Fibroblast of lung (primary cell): ENCODE measurements at regions not wholly inside any gene's neighbourhood (a gene's known extent, or its start where the extent isn't known, plus 50 kb on each side); places are given as distances from the start of the nearest gene placed in this dataset.
A peak's percentile ranks its signal among the peaks of the same experiment; 100 is the strongest.

Source experiments
- DNase-seq, 2 donors: peaks; one replicate each; pipeline versions ENCODE4 v3.0.0 to v3.0.0-alpha.2; 2010; ENCODE audit warnings: low read depth in 2 of 2
- H2AFZ ChIP-seq: 2 replicates; pipeline ENCODE4 v1.5.1; 2012; ENCODE audit warnings: low read length, control low read depth, inconsistent platforms
- H3K27ac ChIP-seq: 2 replicates; pipeline ENCODE4 v1.5.1; 2011; ENCODE audit warnings: low read length, control low read depth; ENCODE audit not compliant: insufficient read depth
- H3K27me3 ChIP-seq: 2 replicates; pipeline ENCODE4 v1.5.1; 2011; ENCODE audit warnings: mild to moderate bottlenecking, low read length; ENCODE audit not compliant: control insufficient read depth, insufficient read depth
- H3K36me3 ChIP-seq: 2 replicates; pipeline ENCODE4 v1.5.1; 2011; ENCODE audit warnings: low read length; ENCODE audit not compliant: control insufficient read depth, insufficient read depth
- H3K4me1 ChIP-seq: 2 replicates; pipeline ENCODE4 v1.5.1; 2011; ENCODE audit warnings: low read length; ENCODE audit not compliant: control insufficient read depth, insufficient read depth; ENCODE audit errors: extremely low read depth
- H3K4me2 ChIP-seq: 2 replicates; pipeline ENCODE4 v1.5.1; 2011; ENCODE audit warnings: low read length, control low read depth; ENCODE audit not compliant: insufficient read depth; ENCODE audit errors: extremely low read depth
- H3K4me3 ChIP-seq, 4 experiments: fragments of 200-600 bp in 1 of 4; sonication (generic) in 1 of 4; replicated peaks in 1 of 4; 2 replicates each; pipeline ENCODE4 v1.5.1; 2011 to 2016; ENCODE audit warnings: low read length in 4 of 4, low read depth in 3 of 4, mild to moderate bottlenecking in 3 of 4, control low read depth in 2 of 4, inconsistent platforms in 1 of 4, mixed read lengths in 1 of 4; ENCODE audit not compliant: insufficient read depth in 1 of 4; ENCODE audit errors: control extremely low read depth in 1 of 4
- H3K79me2 ChIP-seq: 2 replicates; pipeline ENCODE4 v1.5.1; 2012; ENCODE audit warnings: mild to moderate bottlenecking, low read length, inconsistent platforms; ENCODE audit not compliant: control insufficient read depth, insufficient read depth
- H3K9ac ChIP-seq: 2 replicates; pipeline ENCODE4 v1.5.1; 2011; ENCODE audit warnings: mild to moderate bottlenecking, low read length, control low read depth; ENCODE audit not compliant: insufficient read depth
- H3K9me3 ChIP-seq: 2 replicates; pipeline ENCODE4 v1.5.1; 2012; ENCODE audit warnings: low read depth, low read length; ENCODE audit not compliant: control insufficient read depth, insufficient read depth
- H4K20me1 ChIP-seq: 2 replicates; pipeline ENCODE4 v1.5.1; 2011; ENCODE audit warnings: low read length; ENCODE audit not compliant: control insufficient read depth, insufficient read depth; ENCODE audit errors: extremely low read depth
- CTCF ChIP-seq, 2 donors: IDR thresholded peaks in 1 of 2; conservative IDR thresholded peaks in 1 of 2; 1 replicate in 1 of 2; 2 replicates in 1 of 2; pipeline ENCODE4 v1.5.1; 2011 to 2012; ENCODE audit warnings: low read length in 2 of 2, control low read depth in 1 of 2, inconsistent platforms in 1 of 2, low read depth in 1 of 2, mild to moderate bottlenecking in 1 of 2
- EZH2 ChIP-seq: IDR thresholded peaks from 2 replicates; pipeline ENCODE4 v1.5.1; 2012; ENCODE audit warnings: low read length, control low read depth, mild to moderate bottlenecking; ENCODE audit errors: missing control alignments

DNA sequence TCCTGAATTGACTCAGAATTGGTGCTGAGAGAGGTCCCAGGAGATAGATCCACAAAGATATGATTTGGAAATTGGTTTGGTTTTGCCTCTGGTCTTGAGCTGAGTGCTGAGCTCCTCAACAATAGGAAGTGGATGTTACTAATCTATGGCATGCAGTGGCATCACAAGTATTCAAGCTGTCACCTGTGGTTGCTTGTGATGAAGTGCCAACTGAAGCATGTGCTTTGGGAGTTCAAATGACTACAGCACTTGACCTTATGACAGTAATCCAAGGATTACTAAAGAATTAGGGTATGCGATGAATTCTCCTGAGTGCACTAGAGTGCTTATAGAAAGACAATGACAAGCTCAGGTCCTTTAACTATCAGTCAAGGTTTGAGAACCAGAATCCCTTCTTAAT lies 406.2 kb downstream of the NOVA1 start:
- Histone ChIP-seq H3K4me1 (no peaks in the 10 kb centered on the region), H3K36me3 (no peaks in the 10 kb centered on the region), H3K9ac (no peak overlapping the region), H4K20me1 (no peaks in the 10 kb centered on the region), H3K27me3 (no peaks in the 10 kb centered on the region), H3K9me3 (no peaks in the 10 kb centered on the region), H3K4me3 (no peak overlapping the region), H3K27ac (no peak overlapping the region), H3K79me2 (no peaks in the 10 kb centered on the region), H2AFZ (no peak overlapping the region), H3K4me2 (no peak overlapping the region)
- peak in 1 of 2 donors; percentile 6 for DNase-seq
- TF ChIP-seq EZH2 (no peak), CTCF (conservative IDR thresholded peaks at IDR 0.05 in 1 of 2, IDR thresholded peaks at IDR 0.05 in 1 of 2; ENCODE audit: low read depth in 1 of 2, low read length in 2 of 2) (no peak)

DNA sequence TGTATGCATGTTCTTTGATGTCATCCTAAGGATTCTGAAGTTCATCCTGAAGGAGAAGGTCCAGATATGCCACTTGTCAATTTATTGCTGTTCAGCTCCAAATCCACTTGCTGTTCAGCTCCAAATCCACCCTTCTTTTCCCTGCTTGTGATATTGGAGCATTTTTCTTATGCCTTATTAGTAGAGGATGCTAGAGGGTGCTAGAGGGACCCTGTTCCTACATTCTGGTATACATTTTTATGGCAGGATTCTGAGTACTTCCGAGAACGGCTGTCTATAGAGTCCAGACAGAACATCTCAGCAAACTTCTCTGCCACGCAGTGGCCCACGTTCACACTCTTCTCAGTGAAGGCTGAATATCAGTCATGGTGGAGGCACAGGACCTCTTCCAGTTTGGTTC lies 406.7 kb downstream of the NOVA1 start:
- no peak overlapping the region for H3K27ac ChIP-seq
- no peaks in the 10 kb centered on the region for H3K27me3 ChIP-seq
- peak; percentile 15 to 46 for TF ChIP-seq CTCF (conservative IDR thresholded peaks at IDR 0.05 in 1 of 2, IDR thresholded peaks at IDR 0.05 in 1 of 2; ENCODE audit: low read depth in 1 of 2, low read length in 2 of 2)
- TF ChIP-seq EZH2 = no peak
- H3K4me1 ChIP-seq = no peaks in the 10 kb centered on the region
- H3K9ac ChIP-seq = no peak overlapping the region
- no peak overlapping the region for H3K4me2 ChIP-seq
- no peaks in the 10 kb centered on the region for H3K79me2 ChIP-seq
- H3K36me3 ChIP-seq = no peaks in the 10 kb centered on the region
- DNase-seq = peak in 1 of 2 donors; percentile 25
- no peak overlapping the region for H3K4me3 ChIP-seq
- no peaks in the 10 kb centered on the region for H3K9me3 ChIP-seq
- no peaks in the 10 kb centered on the region for H4K20me1 ChIP-seq
- no peak overlapping the region for H2AFZ ChIP-seq

DNA sequence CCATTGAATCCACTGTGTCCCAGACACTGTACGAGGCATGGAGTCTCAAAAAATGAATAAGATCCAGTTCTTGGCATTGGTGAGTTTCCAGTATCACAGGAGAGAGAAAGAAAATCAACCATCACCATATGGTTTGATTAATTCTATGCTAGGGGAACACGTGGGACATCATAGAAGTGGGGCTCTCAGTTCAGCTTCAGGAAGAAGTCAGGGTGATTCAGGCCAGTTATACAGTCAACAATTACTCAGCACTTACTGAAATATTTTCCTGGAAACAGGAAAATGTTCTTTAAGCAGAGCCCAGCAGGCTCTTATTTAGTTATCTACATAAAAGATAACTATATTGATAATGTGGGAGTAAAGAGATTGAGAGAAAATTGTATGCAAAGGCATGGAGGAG lies 407.2 kb downstream of the NOVA1 start:
- Histone ChIP-seq H3K79me2 (no peaks in the 10 kb centered on the region), H3K36me3 (no peaks in the 10 kb centered on the region), H3K9ac (no peak overlapping the region), H3K27ac (no peak overlapping the region), H3K4me2 (no peak overlapping the region), H3K4me1 (no peaks in the 10 kb centered on the region), H4K20me1 (no peaks in the 10 kb centered on the region), H2AFZ (no peak overlapping the region), H3K9me3 (no peaks in the 10 kb centered on the region), H3K27me3 (no peaks in the 10 kb centered on the region), H3K4me3 (no peak overlapping the region)
- TF ChIP-seq CTCF (conservative IDR thresholded peaks at IDR 0.05 in 1 of 2, IDR thresholded peaks at IDR 0.05 in 1 of 2; ENCODE audit: low read depth in 1 of 2, low read length in 2 of 2) (no peak), EZH2 (no peak)
- DNase-seq = peak; percentile 11 to 12
